Fibroblast of mammary gland (primary cell): ENCODE measurements at regions not wholly inside any gene's neighbourhood (a gene's known extent, or its start where the extent isn't known, plus 50 kb on each side); places are given as distances from the start of the nearest gene placed in this dataset.

Experiments used
- DNase-seq: peaks from one replicate; pipeline ENCODE4 v3.0.0-alpha.2; 2010; ENCODE audit warnings: low read depth
- H3K4me3 ChIP-seq: 2 replicates; pipeline ENCODE4 v1.5.1; 2011; ENCODE audit warnings: low read depth, mild to moderate bottlenecking, low read length, moderate library complexity; ENCODE audit not compliant: control insufficient read depth
- TF ChIP-seq, protein P1 (sequence below): conservative IDR thresholded peaks from 2 replicates; pipeline ENCODE4 v1.5.1; 2011; ENCODE audit warnings: low read depth, low read length, inconsistent platforms; ENCODE audit not compliant: control insufficient read depth, insufficient read depth

GRCh38 chr21:23067672-23068071, 2069.5 kb downstream of the NCAM2 start:
- TF ChIP-seq, protein P1, sequence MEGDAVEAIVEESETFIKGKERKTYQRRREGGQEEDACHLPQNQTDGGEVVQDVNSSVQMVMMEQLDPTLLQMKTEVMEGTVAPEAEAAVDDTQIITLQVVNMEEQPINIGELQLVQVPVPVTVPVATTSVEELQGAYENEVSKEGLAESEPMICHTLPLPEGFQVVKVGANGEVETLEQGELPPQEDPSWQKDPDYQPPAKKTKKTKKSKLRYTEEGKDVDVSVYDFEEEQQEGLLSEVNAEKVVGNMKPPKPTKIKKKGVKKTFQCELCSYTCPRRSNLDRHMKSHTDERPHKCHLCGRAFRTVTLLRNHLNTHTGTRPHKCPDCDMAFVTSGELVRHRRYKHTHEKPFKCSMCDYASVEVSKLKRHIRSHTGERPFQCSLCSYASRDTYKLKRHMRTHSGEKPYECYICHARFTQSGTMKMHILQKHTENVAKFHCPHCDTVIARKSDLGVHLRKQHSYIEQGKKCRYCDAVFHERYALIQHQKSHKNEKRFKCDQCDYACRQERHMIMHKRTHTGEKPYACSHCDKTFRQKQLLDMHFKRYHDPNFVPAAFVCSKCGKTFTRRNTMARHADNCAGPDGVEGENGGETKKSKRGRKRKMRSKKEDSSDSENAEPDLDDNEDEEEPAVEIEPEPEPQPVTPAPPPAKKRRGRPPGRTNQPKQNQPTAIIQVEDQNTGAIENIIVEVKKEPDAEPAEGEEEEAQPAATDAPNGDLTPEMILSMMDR: no peak
- no peak for DNase-seq
- H3K4me3 ChIP-seq: no peak overlapping the region

- TF ChIP-seq, protein P1: no peak
- no peak overlapping the region for H3K4me3 ChIP-seq
- DNase-seq: no peak
These were observed 2085.0 kb downstream of the NCAM2 start for GRCh38 chr21:23083242-23083641.

DNA sequence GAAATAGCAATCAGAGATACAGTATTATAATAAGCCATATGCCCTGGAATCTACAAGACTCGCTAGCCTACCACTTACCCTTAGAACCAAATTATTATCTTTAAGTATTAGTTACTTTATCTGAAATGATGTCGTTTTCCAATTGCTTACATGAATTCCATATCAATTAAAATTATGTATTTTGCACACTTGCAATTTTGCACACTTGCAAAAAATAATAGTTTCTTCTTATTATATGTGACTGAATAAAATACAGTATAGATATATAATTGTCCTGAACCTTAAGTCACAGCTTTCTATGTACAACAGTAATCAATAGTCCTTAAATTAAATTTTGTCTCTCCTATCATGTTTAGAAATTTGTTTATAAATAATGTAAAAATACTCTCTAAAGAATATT, 2095.1 kb downstream of the NCAM2 start:
- TF ChIP-seq, protein P1: no peak
- no peak overlapping the region for H3K4me3 ChIP-seq
- no peak for DNase-seq

DNA sequence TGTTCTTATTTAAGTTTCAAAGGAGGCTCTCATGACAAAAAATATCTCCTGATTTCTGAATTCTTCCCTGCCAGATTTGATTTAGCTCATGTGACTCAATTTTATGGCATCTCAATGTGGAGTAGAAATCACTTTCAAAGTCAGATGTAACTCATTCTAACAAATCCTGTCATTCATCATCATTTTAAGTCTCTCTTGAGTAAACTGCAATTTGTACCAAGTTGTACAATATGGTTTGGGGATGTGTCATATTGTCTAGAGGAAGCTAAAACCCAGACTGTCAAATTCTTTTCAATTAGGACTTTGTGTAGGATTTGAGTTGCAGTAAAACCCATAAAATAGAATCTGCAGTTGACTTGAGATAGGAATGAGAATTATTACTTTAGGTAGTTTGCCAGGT, 2101.0 kb downstream of the NCAM2 start:
- H3K4me3 ChIP-seq: no peak overlapping the region
- DNase-seq: no peak
- TF ChIP-seq, protein P1: no peak

GRCh38 chr21:23101111-23101510, 2102.9 kb downstream of the NCAM2 start:
- TF ChIP-seq, protein P1: no peak
- no peak for DNase-seq

DNA sequence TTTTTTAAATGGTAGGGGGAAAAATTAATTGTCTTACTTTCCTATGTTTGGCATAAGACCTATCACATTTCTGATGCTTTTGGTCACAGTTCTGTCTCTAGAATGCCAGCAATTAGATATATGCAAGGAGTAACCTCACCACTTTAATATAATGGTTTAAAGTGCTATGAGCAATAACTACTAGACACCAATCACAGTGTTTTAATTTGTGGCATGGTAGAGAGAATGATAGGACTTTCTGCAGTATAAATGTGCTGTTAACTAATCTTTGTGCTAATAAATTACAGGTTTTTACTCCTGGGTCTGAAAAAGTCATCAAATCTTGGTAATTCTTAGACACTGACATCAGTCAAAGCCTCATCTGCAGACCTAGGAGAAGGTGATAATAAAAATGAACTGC, 2110.3 kb downstream of the NCAM2 start:
- DNase-seq: no peak
- TF ChIP-seq, protein P1: no peak
- no peak overlapping the region for H3K4me3 ChIP-seq

More at GRCh38 chr21:23101111-23101510, 2102.9 kb downstream of the NCAM2 start:
- H3K4me3 ChIP-seq: no peak overlapping the region

DNA sequence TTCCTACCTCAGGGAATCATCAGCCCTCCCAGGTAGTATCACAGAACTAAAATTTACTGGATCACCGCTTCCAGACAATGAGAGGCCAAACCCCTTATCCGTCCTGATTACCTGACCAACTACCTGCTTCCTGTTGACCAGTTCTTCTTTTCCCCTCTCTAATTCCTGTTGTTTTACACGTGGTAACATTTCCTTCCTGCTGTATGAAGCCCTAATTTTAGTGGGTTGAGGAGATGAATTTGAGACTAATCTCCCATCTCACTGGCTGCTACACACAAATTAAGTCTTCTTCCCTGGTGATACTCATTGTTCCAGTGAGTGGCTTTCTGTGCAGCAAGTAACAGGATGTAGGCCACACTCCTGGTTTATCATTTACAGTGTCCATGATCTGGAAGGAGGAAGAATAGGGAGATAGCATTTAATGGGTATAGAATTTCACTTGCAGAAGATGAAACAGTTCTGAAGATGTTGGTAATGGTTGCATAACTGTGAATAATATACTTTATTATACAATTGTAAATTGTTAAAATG, 2112.9 kb downstream of the NCAM2 start:
- TF ChIP-seq, protein P1: no peak
- H3K4me3 ChIP-seq: no peak overlapping the region
- no peak for DNase-seq
